Fibroblast of lung (primary cell): ENCODE measurements at regions not wholly inside any gene's neighbourhood (a gene's known extent, or its start where the extent isn't known, plus 50 kb on each side); places are given as distances from the start of the nearest gene placed in this dataset.

Source experiments
- EZH2 ChIP-seq: IDR thresholded peaks from 2 replicates; pipeline ENCODE4 v1.5.1; 2012; ENCODE audit warnings: low read length, control low read depth, mild to moderate bottlenecking; ENCODE audit errors: missing control alignments
- TF ChIP-seq, protein P1 (sequence below), 2 donors: IDR thresholded peaks in 1 of 2; conservative IDR thresholded peaks in 1 of 2; 1 replicate in 1 of 2; 2 replicates in 1 of 2; pipeline ENCODE4 v1.5.1; 2011 to 2012; ENCODE audit warnings: low read length in 2 of 2, control low read depth in 1 of 2, inconsistent platforms in 1 of 2, low read depth in 1 of 2, mild to moderate bottlenecking in 1 of 2

DNA sequence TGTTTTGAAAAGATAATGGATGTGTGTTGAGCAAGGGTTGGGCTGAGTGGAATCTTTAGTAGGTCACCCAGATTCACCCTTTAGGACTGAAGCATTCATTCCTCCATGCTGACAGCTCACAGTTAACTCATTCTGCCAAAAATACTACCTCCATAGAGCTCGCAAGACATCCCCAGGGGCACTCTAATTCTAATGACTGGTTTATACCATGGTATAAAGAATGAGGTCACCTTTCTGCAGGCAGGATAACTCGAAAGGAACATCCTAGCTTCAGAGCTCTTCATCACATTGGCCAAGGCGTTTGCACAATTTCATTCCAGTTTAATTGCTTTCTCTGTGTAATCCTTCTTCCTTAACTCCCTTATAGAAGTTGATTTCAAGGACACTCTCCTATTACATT is 1257.2 kb upstream of the EYS start:
- TF ChIP-seq, protein P1, sequence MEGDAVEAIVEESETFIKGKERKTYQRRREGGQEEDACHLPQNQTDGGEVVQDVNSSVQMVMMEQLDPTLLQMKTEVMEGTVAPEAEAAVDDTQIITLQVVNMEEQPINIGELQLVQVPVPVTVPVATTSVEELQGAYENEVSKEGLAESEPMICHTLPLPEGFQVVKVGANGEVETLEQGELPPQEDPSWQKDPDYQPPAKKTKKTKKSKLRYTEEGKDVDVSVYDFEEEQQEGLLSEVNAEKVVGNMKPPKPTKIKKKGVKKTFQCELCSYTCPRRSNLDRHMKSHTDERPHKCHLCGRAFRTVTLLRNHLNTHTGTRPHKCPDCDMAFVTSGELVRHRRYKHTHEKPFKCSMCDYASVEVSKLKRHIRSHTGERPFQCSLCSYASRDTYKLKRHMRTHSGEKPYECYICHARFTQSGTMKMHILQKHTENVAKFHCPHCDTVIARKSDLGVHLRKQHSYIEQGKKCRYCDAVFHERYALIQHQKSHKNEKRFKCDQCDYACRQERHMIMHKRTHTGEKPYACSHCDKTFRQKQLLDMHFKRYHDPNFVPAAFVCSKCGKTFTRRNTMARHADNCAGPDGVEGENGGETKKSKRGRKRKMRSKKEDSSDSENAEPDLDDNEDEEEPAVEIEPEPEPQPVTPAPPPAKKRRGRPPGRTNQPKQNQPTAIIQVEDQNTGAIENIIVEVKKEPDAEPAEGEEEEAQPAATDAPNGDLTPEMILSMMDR (conservative IDR thresholded peaks at IDR 0.05 in 1 of 2, IDR thresholded peaks at IDR 0.05 in 1 of 2; ENCODE audit: low read depth in 1 of 2, low read length in 2 of 2), result no peak
- TF ChIP-seq EZH2, result no peak
